GM18505 (cell line): ENCODE measurements at regions not wholly inside any gene's neighbourhood (a gene's known extent, or its start where the extent isn't known, plus 50 kb on each side); places are given as distances from the start of the nearest gene placed in this dataset.
"Not testable (repeated sequence)": the region's sequence is repeated elsewhere in the genome, so short reads cannot be mapped to it uniquely, and the experiment has no call there.

Experiments used
- ATAC-seq: cut with Tn5 transposase; IDR thresholded peaks from one replicate; pipeline ENCODE4 v1.9.1; 2021; ENCODE audit not compliant: unreplicated experiment
- POLR2A ChIP-seq: IDR thresholded peaks from 4 replicates; pipeline ENCODE4 v1.6.1; 2011; ENCODE audit warnings: borderline replicate concordance; ENCODE audit not compliant: insufficient read depth, insufficient read length; ENCODE audit errors: extremely low read depth

- no peak for ATAC-seq
Measured at GRCh38 chr17:51347851-51348584, 87.7 kb downstream of the UTP18 start.

GRCh38 chr17:51351080-51351479 lies 90.7 kb downstream of the UTP18 start:
- TF ChIP-seq POLR2A: no peak
- ATAC-seq: no peak

More at GRCh38 chr17:51347851-51348584, 87.7 kb downstream of the UTP18 start:
- TF ChIP-seq POLR2A: no peak

GRCh38 chr17:51351890-51352289 lies 91.5 kb downstream of the UTP18 start:
- ATAC-seq: no peak
- no peak for TF ChIP-seq POLR2A

- no peak for TF ChIP-seq POLR2A
- no peak for ATAC-seq
Measured at GRCh38 chr17:51352798-51353197, 92.5 kb downstream of the UTP18 start.

GRCh38 chr17:51353296-51353695 lies 93.0 kb downstream of the UTP18 start:
- ATAC-seq: no peak
- TF ChIP-seq POLR2A: no peak

DNA sequence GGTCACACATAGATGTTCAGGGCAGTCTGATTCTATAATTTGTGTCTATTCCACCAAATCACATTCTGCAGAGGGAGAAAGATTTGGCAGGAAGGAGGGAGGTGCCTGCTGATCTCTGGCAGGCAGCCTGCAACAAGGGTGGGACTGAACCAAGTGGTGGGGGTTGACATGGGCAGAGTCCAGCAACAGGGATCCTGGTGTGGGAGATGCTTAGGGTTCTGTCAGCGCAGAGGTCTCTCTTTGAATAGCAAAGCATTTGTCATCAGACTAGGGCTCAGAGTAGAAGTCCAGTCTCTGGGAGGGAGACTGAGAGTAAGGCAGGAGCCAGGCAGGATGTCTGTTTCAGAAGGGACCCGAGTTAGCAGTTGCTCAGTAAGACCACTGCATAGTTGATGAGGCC lies 94.6 kb downstream of the UTP18 start:
- no peak for TF ChIP-seq POLR2A
- ATAC-seq: no peak

- no peak for ATAC-seq
Measured at GRCh38 chr17:51355441-51356410, 95.4 kb downstream of the UTP18 start.

GRCh38 chr17:51359055-51359454 lies 98.7 kb downstream of the UTP18 start:
- no peak for ATAC-seq

More at GRCh38 chr17:51355441-51356410, 95.4 kb downstream of the UTP18 start:
- TF ChIP-seq POLR2A: no peak

DNA sequence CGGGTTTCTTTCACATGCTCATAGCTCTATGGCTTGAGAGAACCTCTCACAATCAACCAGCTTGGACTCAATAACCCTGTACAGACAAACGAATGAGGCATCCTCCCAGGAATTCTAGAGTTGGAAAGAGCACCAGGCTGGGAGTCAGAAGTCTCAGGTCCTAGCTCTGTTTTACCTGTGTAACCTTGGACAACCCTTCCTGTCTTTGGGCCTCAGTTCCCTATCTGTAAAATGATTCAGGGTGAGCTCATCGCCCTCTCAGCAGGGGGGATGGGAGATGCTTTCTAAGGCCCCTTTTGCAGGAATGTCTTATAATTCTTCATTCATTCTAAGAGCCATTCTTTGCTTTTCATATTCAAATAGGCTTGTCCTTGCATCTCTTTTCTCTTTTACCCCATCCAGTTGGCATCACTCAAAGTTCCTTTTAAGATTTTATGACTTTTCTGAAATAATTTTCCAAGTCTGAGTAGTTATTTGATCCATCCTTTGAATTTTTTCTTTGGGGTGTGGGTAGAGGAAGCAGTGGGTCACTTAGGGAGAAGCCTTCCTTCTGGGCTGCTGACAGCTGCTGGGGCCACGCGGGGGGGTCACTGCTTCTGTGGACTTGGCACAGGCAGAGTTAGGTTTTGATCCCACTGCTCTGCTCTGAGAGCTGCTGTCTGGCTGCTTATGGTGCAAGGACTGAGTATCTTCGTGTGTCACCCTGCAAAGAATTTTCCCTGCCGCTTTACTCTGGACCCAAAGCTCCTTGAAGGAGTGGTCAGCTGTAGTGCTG lies 102.7 kb downstream of the UTP18 start:
- no peak for TF ChIP-seq POLR2A
- ATAC-seq: no peak

More at GRCh38 chr17:51359055-51359454, 98.7 kb downstream of the UTP18 start:
- no peak for TF ChIP-seq POLR2A

DNA sequence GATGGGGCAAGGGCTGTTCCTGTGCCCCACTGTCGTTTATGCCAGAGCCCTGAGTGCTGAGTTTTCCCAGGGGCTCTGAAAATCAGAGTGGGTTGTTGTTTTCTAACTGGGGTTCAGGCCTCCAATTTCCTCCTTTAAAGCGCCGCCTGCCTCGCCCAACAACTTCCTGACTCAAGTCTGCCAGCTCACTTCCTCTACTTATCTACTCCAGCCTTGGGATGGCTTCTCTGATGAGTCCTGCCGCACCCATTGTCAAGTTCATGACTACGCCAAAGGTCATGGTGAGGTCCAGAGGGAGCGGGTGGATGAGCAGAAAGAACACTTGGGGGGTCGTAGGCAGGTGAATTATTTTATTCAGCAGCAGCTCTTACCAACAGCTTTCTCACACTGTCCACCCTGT lies 104.7 kb downstream of the UTP18 start:
- no peak for TF ChIP-seq POLR2A
- no peak for ATAC-seq

DNA sequence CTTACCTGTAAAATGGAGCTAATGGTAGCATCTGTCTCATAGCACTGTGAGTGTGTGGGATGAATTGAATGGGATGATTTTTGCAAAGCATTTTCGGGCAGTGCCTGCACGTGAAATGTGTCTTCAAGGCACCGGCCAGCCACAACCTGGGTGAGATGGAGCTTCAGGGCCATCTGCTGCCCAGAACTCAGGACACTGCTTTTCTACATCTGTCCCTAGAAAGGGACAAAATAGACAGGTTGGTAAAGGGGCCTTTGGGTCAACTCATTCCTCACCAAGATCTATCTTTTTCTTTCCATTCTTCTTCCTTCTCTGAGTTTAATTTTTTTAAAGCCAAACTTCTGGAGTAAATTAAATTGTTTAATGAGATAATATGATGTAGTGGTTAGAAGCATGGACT lies 106.5 kb downstream of the UTP18 start:
- TF ChIP-seq POLR2A: no peak
- ATAC-seq: no peak

DNA sequence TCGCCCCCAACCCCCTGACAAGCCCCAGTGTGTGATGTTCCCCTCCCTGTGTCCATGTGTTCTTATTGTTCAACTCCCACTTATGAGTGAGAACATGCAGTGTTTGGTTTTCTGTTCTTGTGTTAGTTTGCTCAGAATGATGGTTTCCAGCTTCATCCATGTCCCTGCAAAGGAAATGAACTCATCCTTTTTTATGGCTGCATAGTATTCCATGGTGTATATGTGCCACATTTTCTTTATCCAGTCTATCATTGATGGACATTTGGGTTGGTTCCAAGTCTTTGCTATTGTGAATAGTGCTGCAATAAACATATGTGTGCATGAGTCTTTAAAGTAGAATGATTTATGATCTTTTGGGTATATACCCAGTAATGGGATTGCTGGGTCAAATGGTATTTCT lies 107.5 kb downstream of the UTP18 start:
- ATAC-seq: not testable (repeated sequence)

GRCh38 chr17:51371732-51372151 lies 111.4 kb downstream of the UTP18 start:
- no peak for TF ChIP-seq POLR2A
- no peak for ATAC-seq

GRCh38 chr17:51372345-51373004 lies 112.1 kb downstream of the UTP18 start:
- ATAC-seq: peak; percentile 93
- TF ChIP-seq POLR2A: no peak
